ENCODE measurements at regions not wholly inside any gene's neighbourhood (a gene's known extent, or its start where the extent isn't known, plus 50 kb on each side); places are given as distances from the start of the nearest gene placed in this dataset.

DNA sequence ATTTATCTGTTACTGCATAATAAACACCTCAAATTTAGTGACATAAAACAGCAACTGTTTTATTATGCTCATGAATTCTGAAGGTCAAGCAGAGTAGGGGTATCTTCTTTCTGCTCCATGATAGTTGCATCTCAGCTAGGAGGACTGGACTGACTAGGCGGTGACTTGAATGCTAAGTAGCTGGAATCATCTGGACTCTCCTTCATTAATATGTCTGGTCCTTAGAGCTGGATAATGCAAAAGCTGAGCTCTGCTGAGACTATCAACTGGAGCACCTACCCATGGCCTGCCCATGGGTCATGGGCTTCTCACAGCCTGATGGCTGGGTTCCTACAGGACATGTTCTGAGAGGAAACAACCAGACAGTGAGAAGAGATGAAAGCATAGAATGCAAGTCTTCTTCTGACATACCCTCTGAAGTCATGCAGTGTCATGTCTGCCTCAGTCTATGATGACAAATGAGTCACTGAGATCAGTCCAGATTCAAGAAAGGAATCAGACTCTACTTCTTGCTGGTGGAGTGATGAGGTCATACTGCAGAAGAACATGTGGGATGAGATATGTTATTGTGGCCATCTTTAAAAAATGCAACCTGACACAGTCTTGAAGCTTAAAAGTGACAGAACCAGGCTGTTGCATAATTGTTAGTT is 174.2 kb upstream of the OSR1 start:
- H3K4me3 Mint-ChIP-seq: no peak overlapping the region
- peaks cover 7% of the 10 kb centered on the region for H3K4me1 ChIP-seq (ENCODE audit: control insufficient read depth, insufficient read depth, low read length)
- H3K27ac Mint-ChIP-seq: no peak overlapping the region
- H3K27me3 ChIP-seq (ENCODE audit: control insufficient read depth, insufficient read depth, low read length, poor library complexity, severe bottlenecking): no peaks in the 10 kb centered on the region
- no peak for DNase-seq
- H3K9ac ChIP-seq (ENCODE audit: extremely low read depth, low read length, poor library complexity, severe bottlenecking): no peak overlapping the region
- TF ChIP-seq, protein P1, sequence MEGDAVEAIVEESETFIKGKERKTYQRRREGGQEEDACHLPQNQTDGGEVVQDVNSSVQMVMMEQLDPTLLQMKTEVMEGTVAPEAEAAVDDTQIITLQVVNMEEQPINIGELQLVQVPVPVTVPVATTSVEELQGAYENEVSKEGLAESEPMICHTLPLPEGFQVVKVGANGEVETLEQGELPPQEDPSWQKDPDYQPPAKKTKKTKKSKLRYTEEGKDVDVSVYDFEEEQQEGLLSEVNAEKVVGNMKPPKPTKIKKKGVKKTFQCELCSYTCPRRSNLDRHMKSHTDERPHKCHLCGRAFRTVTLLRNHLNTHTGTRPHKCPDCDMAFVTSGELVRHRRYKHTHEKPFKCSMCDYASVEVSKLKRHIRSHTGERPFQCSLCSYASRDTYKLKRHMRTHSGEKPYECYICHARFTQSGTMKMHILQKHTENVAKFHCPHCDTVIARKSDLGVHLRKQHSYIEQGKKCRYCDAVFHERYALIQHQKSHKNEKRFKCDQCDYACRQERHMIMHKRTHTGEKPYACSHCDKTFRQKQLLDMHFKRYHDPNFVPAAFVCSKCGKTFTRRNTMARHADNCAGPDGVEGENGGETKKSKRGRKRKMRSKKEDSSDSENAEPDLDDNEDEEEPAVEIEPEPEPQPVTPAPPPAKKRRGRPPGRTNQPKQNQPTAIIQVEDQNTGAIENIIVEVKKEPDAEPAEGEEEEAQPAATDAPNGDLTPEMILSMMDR (conservative IDR thresholded peaks at IDR 0.05): no peak
- H3K9me3 ChIP-seq (ENCODE audit: control insufficient read depth, low read length): no peaks in the 10 kb centered on the region
- H3K36me3 Mint-ChIP-seq (ENCODE audit: low read depth): no peaks in the 10 kb centered on the region
- peaks cover 4% of the 10 kb centered on the region for H3K27me3 Mint-ChIP-seq (ENCODE audit: insufficient read depth)
- no peaks in the 10 kb centered on the region for H3K9me3 Mint-ChIP-seq
- no peaks in the 10 kb centered on the region for H3K36me3 ChIP-seq (ENCODE audit: control insufficient read depth, insufficient read depth, low read length)
- H3K27ac ChIP-seq (ENCODE audit: low read depth, low read length): no peak overlapping the region
- H3K4me3 ChIP-seq (ENCODE audit: low read length): no peak overlapping the region
- 93 to 100% methylated on average over 1 of the region's 1 CpG for WGBS, 2 experiments (ENCODE audit: insufficient coverage in 1 of 2, insufficient read length in 1 of 2)
- peaks cover 12% of the 10 kb centered on the region for H3K4me1 Mint-ChIP-seq

DNA sequence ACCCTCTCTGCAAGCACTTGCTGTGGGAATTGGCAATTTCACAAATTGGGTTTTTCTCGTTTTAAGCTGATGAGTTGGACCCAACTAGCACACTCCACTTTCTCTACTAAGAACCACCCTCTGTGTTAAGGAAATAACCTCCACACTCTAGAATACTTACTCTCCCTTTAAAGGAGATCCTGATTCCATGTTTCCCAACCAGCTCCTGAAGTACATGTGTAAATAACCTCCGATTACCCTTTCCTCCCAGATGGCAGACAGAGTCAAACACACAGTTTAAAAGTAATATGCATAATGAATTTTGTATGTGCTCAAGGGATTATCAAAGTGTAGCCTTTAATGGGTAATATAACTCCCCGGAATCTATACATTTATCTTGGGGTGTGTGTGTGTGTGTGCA is 171.3 kb upstream of the OSR1 start:
- H3K4me1 Mint-ChIP-seq: peaks cover 9% of the 10 kb centered on the region
- no peaks in the 10 kb centered on the region for H3K9me3 ChIP-seq (ENCODE audit: control insufficient read depth, low read length)
- H3K4me1 ChIP-seq (ENCODE audit: control insufficient read depth, insufficient read depth, low read length): peaks cover 7% of the 10 kb centered on the region
- H3K4me3 ChIP-seq (ENCODE audit: low read length): no peak overlapping the region
- H3K27ac ChIP-seq (ENCODE audit: low read depth, low read length): no peak overlapping the region
- DNase-seq: no peak
- WGBS, 2 experiments (ENCODE audit: insufficient coverage in 1 of 2, insufficient read length in 1 of 2): 93 to 100% methylated on average over 1 to 3 of the region's 3 CpGs
- no peaks in the 10 kb centered on the region for H3K9me3 Mint-ChIP-seq
- no peaks in the 10 kb centered on the region for H3K36me3 Mint-ChIP-seq (ENCODE audit: low read depth)
- H3K27me3 Mint-ChIP-seq (ENCODE audit: insufficient read depth): peaks cover 4% of the 10 kb centered on the region
- no peak overlapping the region for H3K4me3 Mint-ChIP-seq
- H3K36me3 ChIP-seq (ENCODE audit: control insufficient read depth, insufficient read depth, low read length): no peaks in the 10 kb centered on the region
- H3K27ac Mint-ChIP-seq: no peak overlapping the region
- H3K27me3 ChIP-seq (ENCODE audit: control insufficient read depth, insufficient read depth, low read length, poor library complexity, severe bottlenecking): no peaks in the 10 kb centered on the region
- TF ChIP-seq, protein P1 (conservative IDR thresholded peaks at IDR 0.05): no peak
- H3K9ac ChIP-seq (ENCODE audit: extremely low read depth, low read length, poor library complexity, severe bottlenecking): no peak overlapping the region

DNA sequence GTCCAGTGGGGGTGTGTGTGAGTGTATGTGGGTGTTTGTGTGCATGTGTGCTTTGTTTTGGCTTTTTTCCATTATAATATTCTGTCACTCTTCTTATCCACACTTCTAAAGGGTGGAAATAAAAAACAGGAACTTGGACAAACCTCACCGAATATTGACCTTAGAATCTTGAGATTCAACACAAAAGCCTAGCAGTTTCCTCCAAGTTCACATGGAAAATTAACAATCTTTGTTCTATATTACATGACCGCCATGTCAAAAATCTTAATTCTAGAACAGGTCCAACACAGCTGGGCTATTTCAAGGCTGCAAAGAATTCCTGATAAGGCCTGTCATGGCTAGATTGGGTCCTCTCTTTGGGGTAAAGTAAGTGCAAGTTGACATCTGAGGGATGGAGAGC is 169.3 kb upstream of the OSR1 start:
- TF ChIP-seq, protein P1 (conservative IDR thresholded peaks at IDR 0.05): no peak

More for the DNA sequence above, 169.3 kb upstream of the OSR1 start:
- Mint-ChIP-seq H3K27ac (no peak overlapping the region), H3K36me3 (ENCODE audit: low read depth) (no peaks in the 10 kb centered on the region), H3K4me1 (peaks cover 9% of the 10 kb centered on the region), H3K27me3 (ENCODE audit: insufficient read depth) (peaks cover 22% of the 10 kb centered on the region), H3K4me3 (no peak overlapping the region), H3K9me3 (no peaks in the 10 kb centered on the region)
- H3K27ac ChIP-seq (ENCODE audit: low read depth, low read length): no peak overlapping the region
- WGBS, 2 experiments (ENCODE audit: insufficient coverage in 1 of 2, insufficient read length in 1 of 2): 94 to 100% methylated on average over 1 to 2 of the region's 2 CpGs
- H3K9me3 ChIP-seq (ENCODE audit: control insufficient read depth, low read length): no peaks in the 10 kb centered on the region
- H3K4me3 ChIP-seq (ENCODE audit: low read length): no peak overlapping the region
- H3K9ac ChIP-seq (ENCODE audit: extremely low read depth, low read length, poor library complexity, severe bottlenecking): no peak overlapping the region
- H3K27me3 ChIP-seq (ENCODE audit: control insufficient read depth, insufficient read depth, low read length, poor library complexity, severe bottlenecking): no peaks in the 10 kb centered on the region
- H3K4me1 ChIP-seq (ENCODE audit: control insufficient read depth, insufficient read depth, low read length): peaks cover 7% of the 10 kb centered on the region
- H3K36me3 ChIP-seq (ENCODE audit: control insufficient read depth, insufficient read depth, low read length): no peaks in the 10 kb centered on the region
- DNase-seq: no peak
